Renal cortical epithelial cell (primary cell): ENCODE measurements at regions not wholly inside any gene's neighbourhood (a gene's known extent, or its start where the extent isn't known, plus 50 kb on each side); places are given as distances from the start of the nearest gene placed in this dataset.
"Not testable (repeated sequence)": the region's sequence is repeated elsewhere in the genome, so short reads cannot be mapped to it uniquely, and the experiment has no call there.

Experiments used
- DNase-seq: peaks from one replicate; pipeline ENCODE4 v3.0.0-alpha.2; 2011; ENCODE audit warnings: low read depth

DNA sequence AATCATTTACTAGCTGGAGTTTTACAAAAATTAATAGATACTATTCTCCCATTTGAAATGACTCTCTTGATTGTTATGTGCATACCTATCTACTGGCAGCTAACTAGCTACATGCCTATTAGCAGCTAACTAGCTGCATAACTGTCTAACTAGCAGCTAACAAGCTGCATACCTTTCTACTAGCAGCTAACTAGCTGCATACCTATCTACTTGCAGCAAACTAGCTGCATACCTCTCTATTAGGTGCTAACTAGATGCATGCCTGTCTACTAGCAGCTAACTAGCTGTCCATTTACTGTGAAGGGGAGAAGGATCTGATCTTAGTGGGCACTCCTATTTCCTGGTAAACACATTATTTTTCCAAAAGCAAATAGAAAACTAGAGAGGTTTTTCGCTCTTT, 439.4 kb upstream of the PFKP start:
- no peak for DNase-seq

DNA sequence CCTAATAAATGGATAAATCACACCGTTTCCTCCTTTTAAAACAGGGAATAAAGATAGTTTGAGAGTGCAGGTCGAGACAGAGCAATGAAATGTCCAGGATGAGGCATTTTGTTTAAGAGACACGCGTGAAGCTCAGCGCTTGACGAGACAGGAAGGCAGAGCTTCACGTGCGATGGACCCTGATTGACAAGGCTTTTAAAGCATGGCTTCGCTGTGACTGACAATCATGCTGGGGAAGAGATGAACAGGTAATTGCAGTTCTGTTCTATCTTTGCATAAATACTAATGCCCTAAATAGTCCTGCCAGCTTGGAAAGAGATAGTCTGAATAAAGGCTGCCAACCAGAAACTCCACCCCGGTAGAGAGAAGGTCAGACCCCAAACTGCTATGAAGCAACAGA, 442.3 kb upstream of the PFKP start:
- no peak for DNase-seq

DNA sequence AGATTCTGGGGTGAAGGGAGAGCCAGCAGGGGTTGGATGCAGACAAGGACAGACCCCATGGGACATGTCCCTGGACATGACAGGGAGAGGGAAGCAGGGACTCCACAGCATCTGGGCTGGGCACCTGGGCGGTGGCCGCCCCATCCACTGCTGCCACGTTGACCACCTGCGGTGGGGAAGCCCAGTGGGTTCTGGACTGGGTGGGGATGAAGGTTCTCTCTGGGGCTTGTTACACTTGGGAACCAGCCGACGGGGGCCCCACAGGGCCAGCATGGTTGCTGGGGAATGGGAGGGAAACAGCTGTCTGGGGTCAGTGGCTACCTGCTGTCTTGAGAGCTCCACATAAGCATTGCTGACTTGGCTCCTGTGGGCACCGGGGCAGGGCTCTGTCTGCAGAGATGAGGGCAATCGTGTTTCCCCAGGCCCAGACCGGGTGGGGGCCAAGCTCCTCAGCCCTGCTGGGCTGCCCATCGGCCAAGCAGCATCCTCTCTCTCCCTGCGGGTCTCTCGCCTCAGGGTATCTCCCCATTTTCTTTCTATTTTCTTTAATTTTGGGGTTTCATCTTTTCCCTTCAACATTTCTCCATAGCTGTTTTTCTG, 443.6 kb upstream of the PFKP start:
- no peak for DNase-seq

DNA sequence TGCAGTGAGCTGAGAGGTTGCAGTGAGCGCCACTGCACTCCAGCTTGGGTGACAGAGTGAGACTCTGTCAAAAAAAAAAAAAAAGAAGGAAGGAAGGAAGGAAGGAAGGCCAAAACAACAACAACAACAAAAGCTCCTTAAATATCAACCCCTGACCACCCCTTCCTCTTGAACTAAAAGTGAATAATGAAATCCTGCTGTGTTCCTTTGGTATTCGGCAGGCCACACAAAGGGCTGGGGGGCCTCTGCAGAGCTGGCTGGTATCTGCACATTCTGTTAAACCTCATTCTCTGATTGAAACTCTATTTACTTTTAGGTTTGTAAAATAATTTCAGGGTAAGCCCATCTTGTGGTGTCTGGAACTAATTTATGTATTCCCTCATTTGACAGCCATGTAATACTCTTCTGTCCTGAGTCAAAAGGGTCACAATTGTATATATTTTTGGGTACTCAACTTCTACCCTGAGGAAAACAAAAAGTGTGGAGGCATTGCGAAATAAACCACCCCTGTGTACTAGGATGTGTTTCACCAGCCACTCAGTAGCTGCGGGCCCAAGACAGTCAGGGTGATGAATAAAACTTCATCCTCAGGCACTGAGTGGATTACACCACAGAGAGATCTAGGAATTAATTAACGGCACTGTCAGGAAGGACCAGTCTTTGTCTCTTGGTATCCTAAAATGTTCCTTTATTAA, 446.4 kb upstream of the PFKP start:
- no peak for DNase-seq

DNA sequence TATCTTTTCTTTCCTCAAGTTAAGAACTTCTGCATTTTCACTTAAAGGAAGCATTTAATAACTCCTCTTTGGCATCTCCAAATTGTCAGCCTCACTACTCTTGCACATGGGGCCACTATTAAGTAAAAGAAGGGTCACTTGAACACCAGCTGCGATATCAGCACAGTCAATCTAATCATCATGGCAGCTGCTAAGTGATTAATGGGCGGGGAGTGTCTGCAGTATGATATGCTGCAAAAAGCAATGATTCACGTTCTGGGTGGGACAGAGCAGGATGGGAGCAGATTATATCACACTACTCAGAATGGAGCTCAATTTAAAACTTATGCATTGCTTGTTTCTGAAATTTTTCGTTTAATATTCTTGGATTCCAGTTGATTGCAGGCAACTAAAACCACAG, 447.4 kb upstream of the PFKP start:
- no peak for DNase-seq

DNA sequence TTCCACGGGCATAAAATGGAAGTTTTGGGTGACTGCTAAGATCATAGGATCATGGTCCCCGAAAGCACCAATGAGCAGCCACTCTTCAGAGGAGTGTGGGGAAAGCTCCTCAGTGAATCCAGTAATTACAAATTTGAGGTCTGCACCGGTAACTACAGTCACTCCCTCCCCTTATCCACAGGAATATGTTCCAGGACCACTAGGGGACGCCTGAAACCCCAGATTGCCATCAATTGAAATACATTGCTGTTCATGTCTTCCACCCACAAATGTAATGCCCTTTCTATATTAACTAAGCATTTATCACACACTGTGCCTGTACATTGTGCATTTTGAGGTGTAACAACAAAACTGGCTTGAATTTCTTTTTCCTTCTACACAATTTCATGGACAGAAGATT, 447.9 kb upstream of the PFKP start:
- no peak for DNase-seq

DNA sequence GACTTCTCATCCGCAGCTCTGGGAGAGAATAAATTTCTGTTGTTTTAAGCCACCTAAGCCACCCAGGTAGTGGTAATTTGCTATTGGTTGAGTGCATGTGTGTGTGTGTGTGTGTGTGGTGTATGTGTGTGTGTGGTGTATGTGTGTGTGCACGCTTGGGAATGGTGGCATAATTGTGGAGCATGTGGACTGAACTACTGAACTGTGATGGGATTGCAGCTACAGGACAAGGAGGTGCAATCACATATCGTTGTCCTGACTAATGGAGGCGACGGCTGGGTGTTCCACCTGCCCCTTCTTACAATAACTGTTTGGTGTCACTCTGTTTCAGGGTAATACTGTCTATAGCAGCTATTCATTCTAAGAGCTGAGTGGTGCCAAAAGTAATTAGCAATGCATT, 448.7 kb upstream of the PFKP start:
- no peak for DNase-seq

DNA sequence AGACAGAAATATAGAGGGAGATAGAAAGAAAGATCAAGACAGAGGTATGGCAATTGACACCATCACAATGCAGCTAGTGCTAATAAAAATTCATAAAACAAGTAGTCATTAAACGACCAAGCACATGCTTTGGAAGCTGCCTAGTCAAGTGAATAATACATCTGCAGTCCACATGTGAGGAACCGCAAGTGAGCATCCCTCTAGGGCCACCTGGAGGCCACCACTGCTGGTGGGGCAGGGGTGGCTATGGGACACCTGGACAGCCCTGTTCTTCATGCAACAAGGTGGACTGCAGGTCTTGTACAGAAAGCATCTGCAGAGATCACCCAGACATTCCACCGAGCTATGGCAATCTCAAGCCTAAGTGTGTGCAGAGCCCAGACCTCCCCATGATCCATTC, 451.1 kb upstream of the PFKP start:
- no peak for DNase-seq

DNA sequence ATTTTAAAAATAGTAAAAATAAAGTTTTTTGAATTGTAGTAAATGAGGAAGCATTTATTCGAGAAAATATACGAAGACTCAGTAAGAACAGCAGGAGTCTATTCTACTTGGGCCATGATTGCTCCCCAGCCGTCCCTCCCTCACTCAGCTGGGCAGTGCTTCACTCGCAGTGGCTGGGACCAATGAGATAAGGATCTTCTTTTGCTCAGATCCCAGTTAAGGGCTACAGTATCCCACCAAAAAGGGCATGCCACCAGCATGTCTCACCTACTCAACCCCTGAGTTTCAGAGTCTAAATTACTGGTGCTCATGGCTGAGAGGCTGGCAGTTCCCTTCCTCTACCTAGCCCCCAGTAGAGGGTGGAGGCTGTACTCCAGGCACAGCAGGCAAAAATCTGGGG, 455.7 kb upstream of the PFKP start:
- no peak for DNase-seq

DNA sequence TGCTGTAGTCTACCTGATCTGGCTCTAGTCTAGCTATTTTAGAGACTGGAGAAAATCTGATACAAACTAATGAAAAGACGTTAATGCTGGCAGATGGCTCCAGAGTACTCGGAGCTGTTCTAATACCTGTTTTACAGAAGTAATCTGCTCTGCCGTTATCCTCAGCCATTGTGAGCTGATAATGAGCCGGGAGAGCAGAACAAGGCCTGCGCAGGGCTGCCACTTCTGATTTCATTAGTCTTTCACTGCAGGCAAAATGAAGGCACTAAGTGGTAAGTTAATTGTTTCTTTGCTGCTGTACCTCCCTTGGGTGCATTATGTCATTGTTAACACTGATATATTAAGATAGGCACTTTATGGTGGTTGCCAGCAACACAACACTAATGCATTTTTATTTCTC, 456.4 kb upstream of the PFKP start:
- DNase-seq = no peak

DNA sequence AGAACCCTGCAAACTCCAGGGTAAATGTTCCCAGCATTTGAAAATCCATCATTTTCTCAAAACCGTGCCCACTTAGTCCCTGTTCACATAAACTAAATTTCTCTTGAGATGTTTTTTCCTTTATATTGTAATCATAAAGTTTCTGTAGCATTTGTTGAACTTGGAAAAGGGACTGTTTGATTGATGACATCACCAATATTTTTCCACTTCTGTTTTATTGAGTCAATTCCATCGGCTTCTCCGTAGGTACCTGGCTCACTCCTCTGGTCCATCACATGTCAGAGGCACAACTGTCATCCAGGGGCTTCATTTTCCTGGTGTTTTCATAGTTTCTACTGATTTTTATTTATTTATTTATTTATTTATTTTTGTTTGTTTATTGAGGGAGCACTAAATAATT, 462.5 kb upstream of the PFKP start:
- no peak for DNase-seq

DNA sequence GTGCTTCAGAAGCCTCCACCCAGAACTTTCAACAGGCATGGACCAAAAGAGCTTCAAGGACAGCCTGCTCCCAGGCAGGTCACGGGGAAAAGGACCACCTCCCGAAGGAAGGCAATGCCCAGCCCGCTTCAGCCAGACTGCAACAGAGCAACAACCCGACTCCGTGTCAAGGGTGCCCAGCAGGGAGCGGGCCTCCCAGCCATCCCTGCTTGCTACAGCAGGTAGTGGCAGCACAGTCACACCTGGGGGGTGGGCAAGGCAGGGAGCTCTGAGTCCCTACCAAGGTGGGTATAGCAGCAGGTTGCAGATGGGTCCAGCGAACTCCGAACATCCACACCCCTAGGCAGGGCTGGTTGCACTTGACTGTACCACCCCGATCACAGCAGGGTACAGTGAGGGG, 467.8 kb upstream of the PFKP start:
- DNase-seq = no peak

DNA sequence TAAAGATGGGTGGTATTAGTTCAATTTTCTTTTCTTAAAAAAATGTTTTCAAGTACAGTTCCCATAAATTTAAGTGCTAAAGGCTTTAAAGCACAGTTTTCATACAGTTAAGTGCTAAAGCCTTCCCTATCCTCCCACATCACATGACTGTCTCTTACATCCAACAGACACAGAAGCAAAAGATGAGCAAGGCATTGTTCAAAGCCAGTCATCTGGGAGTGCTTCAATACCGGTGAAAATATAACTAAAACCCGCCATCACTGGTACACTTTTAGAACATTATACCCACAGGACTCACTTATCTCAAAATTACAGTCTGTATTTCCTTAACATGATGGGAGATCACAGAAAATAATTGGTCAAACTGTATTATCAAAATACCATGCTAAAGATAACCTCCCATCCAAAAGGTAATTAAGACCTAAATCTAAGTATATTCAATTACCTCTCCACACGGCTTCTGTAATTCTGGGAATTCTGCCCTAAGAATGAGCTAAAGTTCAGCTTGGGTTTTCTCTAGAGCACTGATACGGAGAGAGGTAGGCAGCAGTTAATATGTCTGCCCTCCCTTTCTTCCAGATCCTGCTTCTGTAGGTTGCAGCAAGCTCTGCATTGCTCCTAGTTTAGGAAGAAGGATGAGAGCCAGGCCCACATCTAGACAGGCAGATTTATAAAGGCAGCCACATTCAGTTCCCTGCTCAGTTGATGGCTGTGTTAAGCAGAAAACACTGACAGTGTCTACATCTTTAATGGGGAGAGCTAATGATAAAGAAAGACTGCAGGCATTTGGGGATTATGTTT, 474.8 kb upstream of the PFKP start:
- no peak for DNase-seq

DNA sequence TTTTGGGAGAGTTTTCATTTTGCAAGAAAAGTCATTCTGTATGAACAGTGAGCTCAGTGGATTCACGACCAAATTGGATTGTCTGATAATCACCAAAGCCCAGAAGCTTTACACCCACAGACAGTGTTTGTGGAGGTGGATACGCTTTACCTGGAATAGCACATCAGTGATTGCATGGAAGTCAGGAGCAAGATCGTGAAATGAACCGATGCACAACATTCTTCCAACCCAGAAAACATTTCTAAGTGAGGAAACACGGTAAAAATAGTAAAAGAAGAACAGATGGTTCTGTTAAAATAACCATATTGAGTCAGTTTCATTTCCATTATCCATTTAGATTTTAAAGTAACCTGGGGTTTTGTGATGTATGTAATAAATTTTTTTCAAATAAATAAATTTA, 478.2 kb upstream of the PFKP start:
- no peak for DNase-seq

DNA sequence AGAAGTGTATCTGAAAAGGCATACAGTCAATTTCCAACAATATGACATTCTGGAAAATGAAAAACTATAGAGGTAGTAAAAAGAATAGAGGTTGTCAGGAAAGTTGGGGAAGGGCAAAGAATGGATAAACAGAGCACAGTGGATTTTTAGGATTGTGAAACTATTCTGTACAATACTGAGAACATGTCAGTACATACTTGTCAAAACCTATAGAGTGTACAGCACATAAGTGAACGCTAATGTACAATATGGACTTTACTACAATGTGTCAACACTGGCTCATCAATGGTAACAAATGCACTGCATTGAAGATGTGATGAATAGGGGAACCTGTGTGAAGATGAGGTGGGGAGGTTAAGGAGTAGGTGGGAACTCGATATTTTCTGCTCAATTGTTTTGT, 483.0 kb upstream of the PFKP start:
- DNase-seq = no peak

DNA sequence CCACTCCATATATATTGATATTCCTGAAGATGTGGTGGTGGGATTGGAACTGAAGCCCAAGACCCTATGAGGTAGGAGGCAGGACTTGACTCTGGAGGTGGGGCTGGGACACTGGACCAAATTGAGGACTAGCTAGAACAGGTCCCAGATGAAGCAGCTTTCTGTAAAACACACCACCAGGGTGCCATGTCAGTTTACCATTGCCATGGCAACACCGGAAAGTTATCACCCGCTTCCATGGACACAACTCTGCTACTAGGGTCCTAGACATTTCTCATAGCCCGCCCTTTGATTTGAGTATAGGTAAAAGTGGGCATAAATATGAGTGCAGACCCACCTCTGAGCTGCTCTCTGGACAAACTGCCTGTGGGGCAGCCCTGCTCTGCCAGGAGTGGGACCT, 490.5 kb upstream of the PFKP start:
- no peak for DNase-seq

DNA sequence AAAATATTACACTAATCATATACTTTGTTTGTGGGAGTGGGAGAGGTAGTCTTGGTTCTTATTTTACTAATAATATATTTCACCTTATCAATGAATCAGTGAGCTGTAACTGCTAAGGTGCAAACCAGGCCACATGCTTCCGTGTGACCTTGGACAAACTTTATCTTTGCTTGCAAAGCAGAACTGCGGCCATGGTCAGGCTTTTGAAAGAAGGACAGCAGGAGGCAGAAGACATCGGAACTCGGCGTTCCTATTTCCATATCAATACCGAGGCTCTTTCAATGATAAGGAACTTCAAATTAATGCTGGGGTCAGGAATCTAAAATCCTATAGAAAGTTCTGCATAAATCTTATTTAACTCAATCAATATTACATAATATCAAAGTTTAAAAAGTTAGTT, 491.9 kb upstream of the PFKP start:
- DNase-seq = no peak

DNA sequence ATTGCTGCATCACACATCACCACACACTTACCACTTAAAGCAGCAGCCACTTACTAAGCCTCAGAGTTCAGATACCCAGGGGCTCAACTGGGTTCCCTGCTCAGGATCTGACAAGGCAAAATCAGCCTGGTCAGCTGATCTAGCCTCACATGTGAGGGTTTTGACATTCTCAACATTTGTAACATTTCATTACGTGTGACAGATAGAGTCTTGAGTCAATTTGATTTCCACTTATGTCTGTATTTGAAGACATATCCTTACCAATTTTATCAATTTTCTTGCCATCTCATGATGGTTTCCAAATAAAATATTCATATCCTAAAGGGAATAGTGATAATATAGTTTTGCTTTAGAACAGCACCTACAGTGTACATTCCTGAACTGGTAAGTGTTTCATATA, 494.7 kb upstream of the PFKP start:
- no peak for DNase-seq

DNA sequence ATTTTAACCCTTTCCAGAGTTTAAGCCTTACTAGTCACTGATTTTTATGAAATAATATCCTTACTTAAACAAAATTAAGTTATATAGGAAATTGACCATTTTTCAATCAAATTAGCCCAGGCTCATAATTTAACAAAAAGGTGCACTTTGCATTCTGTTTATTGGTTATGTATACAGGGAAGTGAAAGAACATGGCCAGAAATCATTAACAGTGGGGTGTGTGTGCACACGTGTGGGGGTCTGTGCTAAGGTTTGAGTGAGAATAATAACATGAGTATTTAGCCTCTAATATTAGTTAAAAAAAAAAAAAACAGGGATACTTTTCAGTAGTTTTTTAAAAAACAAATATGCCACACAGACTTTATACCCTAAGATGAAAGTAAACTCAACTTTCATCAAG, 510.5 kb upstream of the PFKP start:
- DNase-seq = no peak

DNA sequence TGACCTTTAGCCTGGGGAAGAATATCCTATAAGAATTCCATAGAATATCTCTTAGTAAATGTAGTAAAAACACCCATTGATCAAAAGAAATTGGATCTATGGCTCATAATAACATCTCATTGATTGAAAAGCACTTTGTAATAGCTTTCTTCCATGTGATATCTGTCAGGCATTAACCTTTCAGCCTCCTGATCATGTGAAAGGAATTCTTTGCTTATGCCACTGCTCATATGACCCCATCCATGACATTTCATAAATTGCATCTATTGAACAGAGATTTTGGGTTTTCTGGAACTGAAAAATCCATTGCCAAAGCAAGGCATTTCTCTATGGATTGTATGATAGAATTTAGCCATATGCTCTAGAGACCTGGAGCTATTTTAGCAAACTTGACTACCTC, 519.3 kb upstream of the PFKP start:
- DNase-seq = no peak

DNA sequence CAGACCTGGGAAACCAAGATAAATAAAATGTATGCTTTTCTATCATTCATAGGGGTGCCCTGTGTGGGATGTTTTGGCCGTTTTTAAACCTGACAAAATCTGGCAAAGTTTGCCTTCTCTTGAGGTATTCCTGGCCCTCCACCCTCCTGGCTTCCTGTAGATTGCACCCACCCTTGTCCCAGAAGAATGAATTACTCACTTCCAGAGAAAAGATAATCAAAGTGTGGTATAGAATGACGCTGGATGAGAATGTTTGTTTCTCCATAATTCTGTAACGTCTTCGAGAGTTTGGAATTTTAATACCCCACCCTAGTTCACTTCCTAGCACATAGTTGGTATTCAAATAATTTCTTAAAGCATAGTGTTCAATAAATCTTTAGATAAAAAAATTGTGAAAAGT, 519.7 kb upstream of the PFKP start:
- DNase-seq = no peak

DNA sequence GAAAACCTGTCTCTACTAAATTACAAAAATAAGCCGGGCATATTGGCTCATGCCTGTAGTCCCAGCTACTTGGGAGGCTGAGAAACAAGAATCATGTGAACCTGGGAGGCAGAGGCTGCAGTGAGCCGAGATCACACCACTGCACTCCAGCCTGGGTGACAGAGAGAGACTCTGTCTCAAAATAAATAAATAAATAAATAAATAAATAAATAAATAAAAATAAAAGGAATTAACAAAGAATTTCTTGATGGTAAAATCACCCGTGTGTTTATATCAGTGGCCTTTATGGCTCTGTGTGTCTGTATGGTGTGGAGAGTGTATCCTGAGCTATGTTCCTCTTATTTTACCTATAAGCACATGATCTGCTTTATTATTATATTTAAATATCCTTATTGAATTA, 520.5 kb upstream of the PFKP start:
- not testable (repeated sequence) for DNase-seq

DNA sequence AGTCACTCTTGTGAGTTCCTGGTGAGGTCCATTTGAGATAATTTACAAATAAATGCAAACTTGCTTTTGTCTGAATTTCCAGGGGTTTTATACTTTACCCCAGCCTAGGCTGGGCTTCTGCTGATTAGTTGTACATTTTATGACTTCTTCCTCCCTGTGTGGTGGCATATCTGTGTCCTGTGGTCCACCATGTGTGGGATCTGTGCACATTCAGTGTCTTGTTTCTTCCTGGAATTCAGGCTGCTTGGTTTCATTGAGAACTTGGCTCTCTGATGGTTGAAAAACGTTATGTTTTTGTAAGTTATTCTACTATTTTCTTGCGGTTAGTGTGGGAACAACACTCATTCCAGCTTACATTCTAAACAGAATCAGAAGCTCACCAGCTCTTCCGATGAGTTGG, 523.4 kb upstream of the PFKP start:
- DNase-seq = no peak
